ENCODE measurements at regions not wholly inside any gene's neighbourhood (a gene's known extent, or its start where the extent isn't known, plus 50 kb on each side); places are given as distances from the start of the nearest gene placed in this dataset.

- DNase-seq, result peak; percentile 46
Measured at GRCh38 chr6:2502096-2502997, 248.4 kb downstream of the MYLK4 start.

- DNase-seq, result no peak
Measured at GRCh38 chr6:2497922-2498623, 252.6 kb downstream of the MYLK4 start.

DNA sequence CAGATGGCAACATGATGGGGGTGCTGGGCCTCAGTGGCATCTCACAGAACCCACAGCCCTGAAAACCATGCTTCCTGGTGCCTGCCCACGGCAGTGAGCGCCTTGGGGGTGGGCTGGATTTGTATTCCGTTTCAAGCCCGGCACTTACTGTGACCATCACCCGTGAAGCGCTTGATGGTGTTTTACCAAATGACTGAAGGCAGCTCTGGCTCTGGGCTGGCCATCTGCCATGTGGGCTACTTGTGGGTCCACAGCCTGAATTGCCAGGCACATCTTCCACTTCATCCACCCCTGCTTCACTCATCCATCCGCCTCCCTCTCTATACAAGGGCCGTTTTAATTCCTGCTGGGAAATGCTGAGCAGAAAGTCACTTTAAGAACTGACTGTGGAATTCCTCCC, 250.9 kb upstream of the GMDS start:
- no peak for DNase-seq

GRCh38 chr6:2492686-2493523, 247.5 kb upstream of the GMDS start:
- no peak for DNase-seq

DNA sequence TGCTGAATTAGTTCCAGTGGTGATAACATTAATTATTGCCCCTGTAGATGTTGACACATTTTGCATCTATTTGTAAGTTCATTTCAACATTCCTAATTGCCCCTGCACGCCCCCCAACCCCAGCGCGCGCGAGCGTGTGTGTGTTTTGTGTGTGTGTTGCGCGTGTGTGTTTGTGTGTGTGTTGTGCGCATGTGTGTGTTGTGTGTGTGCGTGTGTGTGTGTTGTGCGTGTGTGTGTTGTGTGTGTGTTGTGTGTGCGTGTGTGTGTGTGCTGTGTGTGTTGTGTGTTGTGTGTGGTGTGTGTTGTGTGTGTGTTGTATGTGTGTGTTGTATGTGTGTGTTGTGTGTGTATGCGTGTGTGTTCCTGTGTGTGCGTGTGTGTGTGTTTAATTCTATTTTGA, 245.7 kb upstream of the GMDS start:
- no peak for DNase-seq

DNA sequence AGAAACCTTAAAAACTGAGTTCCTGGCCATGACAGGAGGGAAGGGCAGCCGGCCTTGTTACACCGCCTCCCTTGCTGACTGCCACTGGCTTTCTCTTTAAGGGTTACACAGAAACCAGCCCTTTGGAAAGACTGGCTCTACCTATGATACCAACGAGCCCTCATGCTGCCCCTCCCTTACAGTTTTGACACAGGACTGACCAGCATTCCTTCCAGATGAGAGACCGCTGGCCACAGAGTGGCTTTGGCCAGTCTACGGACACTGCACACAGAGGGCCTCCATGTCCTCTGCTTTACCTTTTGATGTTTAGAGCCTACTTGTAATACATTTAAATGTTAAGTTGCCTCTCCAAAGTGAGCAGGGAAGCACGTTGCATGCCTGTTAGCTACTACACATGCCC, 243.2 kb upstream of the GMDS start:
- no peak for DNase-seq

DNA sequence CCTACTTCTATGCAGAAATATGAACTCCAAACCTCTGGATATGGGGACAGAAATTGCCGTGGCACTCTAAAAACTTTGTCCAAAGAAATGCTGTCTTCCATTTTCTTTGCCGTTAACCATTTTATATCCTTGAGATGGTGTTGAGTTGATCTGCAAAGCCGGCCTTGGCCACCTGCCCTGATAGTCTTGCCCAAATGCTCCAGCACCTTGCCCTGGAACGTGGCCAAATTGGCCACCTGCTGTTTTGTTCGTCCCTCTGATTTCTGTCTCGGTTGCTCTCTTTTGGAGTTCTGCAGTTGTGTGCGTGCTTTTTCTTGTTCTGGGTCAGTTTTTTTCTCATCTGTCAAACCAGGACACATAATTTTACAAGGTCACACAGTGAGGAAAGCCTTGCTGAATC, 239.7 kb upstream of the GMDS start:
- DNase-seq, result no peak

- no peak for DNase-seq
Measured at GRCh38 chr6:2482773-2483172, 237.4 kb upstream of the GMDS start.

GRCh38 chr6:2481307-2481706, 235.9 kb upstream of the GMDS start:
- DNase-seq, result no peak

DNA sequence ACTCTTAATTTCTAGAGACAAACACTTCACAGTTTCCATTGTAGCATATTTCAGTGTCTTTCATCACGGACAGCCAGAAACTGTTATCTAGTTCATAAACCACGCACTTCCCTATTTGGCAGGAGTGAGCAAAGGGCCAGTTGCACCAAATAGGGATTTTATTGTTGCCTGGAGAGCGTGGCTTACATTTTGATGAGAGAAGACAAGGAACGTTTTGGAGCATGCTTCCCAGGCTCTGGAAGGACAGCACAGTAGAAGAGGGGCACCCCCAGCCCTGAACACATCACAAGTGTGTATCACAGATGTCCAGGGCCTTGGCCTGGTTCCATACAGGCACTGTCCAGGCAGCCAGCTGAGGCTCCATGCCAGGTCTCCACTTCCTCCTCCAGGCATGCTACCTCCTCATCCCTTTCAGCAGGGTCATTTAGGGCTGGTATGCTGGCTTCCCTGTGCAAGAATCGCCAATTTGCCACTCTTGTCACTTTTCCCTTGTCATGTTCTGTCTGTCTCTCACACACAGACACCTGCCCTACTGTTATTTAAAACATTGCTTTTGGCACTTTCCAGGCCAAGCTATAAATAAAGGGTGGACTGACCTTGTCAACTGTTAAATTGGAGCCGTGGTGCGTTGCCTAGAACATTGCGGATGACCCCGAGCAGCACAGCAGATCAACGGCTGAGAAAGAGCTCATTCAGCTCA, 235.0 kb upstream of the GMDS start:
- peak; percentile 84 for DNase-seq

- no peak for DNase-seq
Measured at GRCh38 chr6:2478200-2478599, 232.8 kb upstream of the GMDS start.

- no peak for DNase-seq
Measured at GRCh38 chr6:2477666-2478065, 232.3 kb upstream of the GMDS start.

DNA sequence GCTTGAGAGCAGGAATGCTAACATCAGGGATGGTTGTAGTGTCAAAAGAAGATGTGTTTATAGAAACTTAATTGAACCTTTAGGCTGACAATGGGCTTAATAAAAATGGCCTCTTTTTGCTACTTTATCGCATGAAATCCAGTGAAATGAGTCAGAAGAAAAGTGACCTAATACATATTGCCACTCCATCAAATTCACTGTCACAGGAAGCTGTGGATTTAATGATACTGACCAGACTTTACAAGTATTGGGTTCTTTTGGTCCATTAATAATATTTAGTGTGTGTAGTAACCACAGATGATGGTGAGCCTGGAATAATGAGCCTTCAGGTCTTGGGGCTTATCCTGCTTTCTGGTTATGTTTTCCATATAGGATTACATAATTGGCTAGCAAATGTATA, 231.8 kb upstream of the GMDS start:
- DNase-seq, result no peak

DNA sequence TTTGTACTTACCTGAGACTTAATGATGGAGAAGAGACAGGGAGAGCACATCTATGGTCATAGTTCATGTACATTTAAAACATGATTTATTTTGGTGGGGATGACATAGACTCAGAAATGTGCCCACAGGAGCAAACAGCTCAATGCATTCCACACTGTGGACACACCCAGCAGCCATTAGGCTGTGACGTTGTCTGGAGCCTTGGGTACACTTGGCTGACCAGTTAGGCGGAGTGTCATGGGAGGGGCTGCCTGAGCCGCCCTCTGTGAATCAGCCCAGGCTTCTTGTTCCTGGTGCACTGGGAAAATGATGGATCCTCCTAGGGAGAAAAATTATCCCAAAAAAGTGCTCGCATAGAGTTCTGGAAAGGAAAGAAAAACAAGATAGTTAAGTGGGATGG, 231.0 kb upstream of the GMDS start:
- DNase-seq, result no peak

GRCh38 chr6:2471472-2471871, 226.1 kb upstream of the GMDS start:
- no peak for DNase-seq

DNA sequence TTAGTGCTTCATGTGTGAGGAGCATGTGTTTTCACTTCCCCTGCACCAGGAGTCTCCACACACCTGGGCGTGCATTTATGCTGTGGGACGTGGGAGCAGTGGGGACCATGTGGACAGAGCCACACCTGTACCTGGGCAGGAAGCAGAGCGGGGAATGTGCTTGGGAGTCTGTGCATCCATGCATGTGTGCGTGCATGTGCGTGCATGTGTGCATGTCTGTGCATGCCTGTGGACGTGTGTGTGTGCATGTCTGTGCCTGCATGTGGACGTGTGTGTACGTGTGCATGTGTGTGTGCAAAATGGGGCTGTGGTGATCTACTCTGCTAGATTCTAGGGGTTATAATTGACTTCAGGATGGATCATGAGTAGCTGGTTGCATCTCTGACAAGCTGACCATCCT, 224.0 kb upstream of the GMDS start:
- DNase-seq, result no peak

- DNase-seq, result no peak
Measured at GRCh38 chr6:2468601-2468955, 223.2 kb upstream of the GMDS start.

DNA sequence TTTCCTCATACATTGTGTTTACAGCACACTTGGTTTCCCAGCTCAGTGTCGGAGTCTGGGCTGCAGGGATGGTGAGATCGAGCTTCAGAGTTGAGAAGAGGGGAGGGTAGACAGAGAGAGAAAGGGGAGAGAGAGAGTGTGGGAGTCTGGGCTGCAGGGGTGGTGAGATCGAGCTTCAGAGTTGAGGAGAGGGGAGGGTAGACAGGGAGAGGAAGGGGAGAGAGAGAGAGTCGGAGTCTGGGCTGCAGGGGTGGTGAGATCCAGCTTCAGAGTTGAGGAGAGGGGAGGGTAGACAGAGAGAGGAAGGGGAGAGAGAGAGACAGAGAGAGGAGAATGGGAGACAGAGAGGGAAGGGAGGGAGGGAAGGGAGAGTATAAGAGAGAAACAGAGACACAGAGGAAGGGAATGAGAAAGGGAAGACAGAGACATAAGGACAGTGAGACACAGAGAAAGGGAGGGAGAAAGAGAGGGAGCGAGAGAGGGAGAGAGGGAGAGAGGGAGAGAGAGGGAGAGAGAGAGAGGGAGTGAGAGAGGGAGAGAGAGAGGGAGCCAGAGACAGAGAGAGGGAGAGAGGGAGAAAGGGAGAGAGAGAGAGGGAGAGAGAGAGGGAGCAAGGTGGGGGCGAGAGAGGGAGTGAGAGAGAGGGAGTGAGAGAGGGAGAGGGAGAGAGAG, 222.7 kb upstream of the GMDS start:
- no peak for DNase-seq

DNA sequence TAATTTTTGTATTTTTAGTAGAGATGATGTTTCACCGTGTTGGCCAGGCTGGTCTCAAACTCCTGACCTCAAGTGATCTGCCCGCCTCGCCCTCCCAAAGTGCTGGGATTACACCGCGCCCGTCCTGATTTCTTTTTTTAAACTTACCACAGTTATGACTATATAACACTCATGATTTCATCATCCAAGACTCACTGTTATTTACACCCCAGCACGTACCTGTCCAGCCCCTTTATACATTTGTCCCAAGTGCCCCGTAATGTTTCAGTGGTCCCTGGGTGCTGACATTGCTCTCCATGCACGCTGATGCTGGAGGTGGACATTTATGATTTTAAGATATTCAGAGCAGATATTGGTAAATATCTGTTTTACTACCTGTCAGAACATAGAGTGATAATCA, 219.9 kb upstream of the GMDS start:
- DNase-seq, result no peak

GRCh38 chr6:2464641-2465040, 219.2 kb upstream of the GMDS start:
- DNase-seq, result no peak

- DNase-seq, result no peak
Measured at GRCh38 chr6:2462831-2463230, 217.4 kb upstream of the GMDS start.

DNA sequence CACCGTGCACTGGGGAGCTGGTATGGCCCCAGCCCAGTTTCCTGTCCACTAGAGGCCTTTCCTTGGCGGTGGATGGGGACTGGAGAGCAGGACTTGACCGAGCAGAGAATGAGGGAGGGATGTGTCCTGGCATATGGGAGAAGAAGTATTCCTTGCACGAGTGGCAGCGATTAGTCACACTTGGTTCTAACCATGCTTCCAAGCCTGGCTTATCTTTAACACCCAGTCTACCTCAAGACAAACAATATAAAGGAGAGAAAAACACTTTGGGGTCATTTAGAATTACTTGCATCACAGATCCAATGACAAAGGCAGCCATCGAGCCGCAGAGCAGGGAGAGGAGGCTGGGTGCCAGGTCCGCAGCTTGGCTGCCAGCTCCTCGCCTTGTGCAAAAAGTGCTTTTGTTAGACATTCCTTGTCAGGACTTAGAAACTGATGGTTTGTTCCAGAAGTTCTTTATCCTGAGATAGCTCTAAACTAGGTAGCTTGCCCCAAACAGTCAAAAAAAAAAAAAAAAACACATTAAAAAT, 214.9 kb upstream of the GMDS start:
- no peak for DNase-seq

Data from MV-4-11 (cell line).